GM18907 (cell line): ENCODE measurements at regions not wholly inside any gene's neighbourhood (a gene's known extent, or its start where the extent isn't known, plus 50 kb on each side); places are given as distances from the start of the nearest gene placed in this dataset.

Experiments
- ATAC-seq: cut with Tn5 transposase; IDR thresholded peaks from one replicate; pipeline ENCODE4 v1.9.1; 2021; ENCODE audit warnings: mild to moderate bottlenecking, moderate library complexity; ENCODE audit not compliant: unreplicated experiment

DNA sequence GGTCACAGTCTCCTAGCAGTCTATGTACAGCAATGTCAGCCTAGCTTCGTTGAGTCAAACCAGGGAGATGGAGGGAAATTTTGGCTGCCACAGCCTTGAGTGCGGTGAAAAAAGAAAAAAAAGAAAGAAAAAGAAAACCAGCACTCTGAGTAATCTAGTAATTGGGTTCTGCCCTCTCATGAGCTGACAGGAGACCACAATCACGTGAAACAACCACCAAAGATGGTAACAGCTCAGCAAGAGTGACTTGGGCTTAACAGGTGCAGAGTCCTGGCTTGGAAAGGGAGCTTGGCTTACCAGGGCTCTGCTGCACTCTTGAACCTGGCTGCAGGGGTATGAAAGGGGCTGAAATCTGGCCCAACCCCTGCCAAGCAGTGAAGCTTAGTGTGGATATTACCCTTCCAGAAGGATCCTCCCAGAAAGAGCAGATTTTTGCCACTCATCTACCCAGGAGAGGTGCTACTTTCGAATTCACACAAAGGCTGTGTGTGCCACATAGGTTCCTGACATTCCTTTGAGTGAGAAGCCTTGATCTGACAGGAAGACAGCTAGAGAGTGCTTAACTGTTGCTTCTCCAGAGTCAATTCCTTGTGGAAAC, 350.3 kb downstream of the PTTG2 start:
- ATAC-seq, result peak; percentile 93

- no peak for ATAC-seq
These were observed 351.4 kb downstream of the PTTG2 start for GRCh38 chr4:38311495-38312126.

GRCh38 chr4:38313175-38313574, 350.8 kb upstream of the KLF3 start:
- ATAC-seq, result no peak

DNA sequence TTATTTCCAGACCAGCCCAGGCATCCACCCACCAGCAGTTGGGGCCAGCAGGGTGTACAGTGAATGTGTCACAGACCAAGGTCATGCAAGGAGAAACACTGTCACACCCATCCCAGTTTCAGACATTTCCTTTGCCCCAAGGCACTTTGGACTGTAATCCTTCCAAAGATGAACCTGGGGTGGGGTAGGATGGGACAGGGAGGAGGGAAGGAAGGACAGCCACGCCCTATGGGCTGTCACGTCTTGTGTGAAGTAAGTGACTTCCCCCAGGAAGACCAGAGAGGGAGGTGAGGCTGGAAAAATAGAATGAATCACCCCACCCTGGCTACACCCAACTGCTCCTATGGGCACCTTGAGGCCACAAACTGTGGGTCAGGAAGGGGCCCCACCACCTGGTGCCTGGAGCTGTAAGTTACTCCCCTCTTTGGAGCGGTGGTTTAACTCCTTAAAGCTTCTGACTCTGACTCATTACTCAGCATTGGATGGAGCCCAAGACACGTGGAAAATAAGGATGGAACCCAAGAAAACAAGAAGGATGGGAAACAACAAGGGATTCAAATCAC, 349.9 kb upstream of the KLF3 start:
- ATAC-seq, result no peak

DNA sequence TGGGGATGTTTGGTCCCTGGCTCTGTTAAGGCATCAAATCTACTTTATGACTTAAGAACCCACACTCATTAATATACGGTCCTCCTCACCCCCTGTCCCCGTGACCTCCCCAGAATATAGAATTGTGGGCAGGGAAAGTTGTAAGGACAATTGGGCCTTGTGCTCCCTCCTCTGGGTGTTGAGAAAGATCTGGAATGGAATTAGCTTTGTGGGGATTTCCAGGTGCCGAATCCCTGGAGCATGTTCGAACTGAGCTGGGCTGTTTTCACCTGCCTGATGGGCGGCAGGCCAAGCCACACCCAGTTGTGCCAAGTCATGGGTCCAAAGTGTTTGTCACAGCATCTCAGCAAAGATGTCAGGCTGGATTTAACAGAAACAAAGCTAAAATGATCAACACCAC, 349.3 kb upstream of the KLF3 start:
- ATAC-seq, result no peak

DNA sequence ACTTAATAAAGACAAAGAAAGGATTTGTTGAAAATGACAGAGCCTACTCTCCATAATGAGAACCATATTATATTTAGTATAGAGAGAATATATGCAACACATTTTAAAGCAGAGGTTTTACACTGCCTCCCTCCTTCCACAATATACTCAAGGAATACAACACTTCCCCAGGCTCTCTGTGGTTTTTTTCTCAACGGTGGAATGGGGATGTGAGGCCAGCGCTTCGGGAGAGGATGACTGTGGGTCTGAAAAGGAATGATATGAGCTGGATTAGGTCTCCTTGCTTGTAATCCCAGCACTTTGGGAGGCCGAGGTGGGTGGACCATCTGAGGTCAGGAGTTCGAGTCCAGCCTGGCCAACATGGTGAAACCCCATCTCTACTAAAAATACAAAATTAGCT, 348.7 kb upstream of the KLF3 start:
- no peak for ATAC-seq

GRCh38 chr4:38316045-38316444, 348.0 kb upstream of the KLF3 start:
- ATAC-seq, result no peak

- no peak for ATAC-seq
These were observed 346.8 kb upstream of the KLF3 start for GRCh38 chr4:38317041-38317674.

GRCh38 chr4:38318737-38319455, 345.1 kb upstream of the KLF3 start:
- ATAC-seq, result peak; percentile 86

GRCh38 chr4:38319456-38320342, 344.3 kb upstream of the KLF3 start:
- ATAC-seq, result peak; percentile 58

GRCh38 chr4:38320343-38320695, 343.7 kb upstream of the KLF3 start:
- ATAC-seq, result no peak

GRCh38 chr4:38320833-38321232, 343.2 kb upstream of the KLF3 start:
- no peak for ATAC-seq

DNA sequence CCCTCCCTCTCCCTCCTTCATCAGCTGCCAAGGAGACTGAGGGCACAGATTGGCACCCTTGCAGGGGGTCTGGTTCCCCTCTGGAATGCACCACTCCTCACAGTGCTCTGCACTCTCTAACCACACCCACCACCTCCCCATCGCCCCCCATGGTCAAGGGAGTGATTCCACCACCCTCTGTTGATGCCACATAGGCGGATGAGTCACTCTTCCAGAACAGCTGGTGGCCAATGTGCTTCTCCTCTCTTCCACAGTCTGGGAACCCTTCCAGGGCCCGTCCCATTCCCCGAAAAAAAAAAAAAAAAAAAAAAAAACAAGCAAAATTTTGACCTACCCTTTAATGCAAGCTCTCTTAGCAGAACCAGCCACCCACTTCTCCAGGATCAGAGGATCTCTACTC, 341.3 kb upstream of the KLF3 start:
- no peak for ATAC-seq

DNA sequence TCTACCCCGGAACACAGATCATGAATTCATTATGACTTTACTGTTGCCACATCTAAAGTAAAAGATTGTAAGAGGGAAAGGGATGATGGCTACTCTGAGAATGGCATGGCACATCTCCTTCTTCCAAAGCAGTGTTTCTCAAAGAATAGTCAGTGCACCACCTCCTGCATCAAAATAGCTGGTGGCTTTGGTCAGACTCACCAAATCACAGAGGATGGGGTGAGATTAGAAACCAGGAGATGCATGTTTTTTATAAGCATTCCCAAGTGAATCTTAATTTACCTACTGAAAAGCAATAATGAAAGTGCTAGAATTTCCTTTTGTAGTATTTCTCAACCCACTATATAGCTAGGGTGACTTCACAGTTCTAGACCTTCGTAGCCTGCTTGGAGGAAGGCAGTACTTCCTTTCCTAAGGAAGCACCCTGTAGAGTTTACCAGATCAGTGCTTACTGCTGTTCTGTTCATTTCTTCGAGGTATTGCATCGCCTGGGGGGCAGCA, 340.8 kb upstream of the KLF3 start:
- ATAC-seq, result no peak

GRCh38 chr4:38324861-38325628, 339.0 kb upstream of the KLF3 start:
- ATAC-seq, result no peak

- ATAC-seq, result no peak
These were observed 338.4 kb upstream of the KLF3 start for GRCh38 chr4:38325629-38325913.

DNA sequence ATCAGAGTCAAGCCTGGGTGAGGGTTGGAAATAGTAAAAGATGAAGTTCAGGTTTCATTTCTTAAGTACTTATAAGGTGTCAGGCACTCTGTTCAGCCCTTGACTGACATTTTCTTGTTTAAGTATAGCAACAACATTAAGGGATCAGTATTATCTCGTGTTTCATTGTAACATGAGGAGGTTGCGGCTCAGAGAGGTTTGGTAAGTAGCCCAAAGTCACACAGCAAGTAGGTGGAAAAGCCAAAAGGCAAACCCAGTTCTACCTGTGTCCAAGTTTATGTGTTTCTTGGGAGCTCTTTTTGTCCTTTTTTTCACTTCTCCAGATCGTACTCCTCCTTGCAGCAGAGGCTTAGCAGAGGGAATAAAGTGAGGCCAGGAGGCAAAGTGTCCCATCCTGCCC, 337.5 kb upstream of the KLF3 start:
- no peak for ATAC-seq

DNA sequence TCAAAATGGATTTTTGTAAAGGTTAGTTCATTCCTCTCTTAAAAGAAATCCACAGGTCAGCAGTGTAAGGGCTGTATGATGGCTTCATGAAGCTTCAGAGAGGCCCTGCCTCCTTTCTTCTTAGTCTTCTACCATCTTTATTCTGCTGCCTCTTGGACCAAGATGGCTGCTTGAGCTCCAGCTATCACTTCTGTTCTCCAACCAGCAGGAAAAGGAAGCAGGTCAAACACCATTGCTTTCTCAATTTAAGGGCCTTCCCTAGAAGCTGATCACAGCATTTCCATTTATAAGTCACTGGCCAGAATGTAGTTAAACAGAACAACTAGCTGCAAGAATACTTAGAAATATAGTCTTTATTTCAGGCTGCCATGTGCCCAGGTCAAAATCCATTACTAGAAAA, 336.8 kb upstream of the KLF3 start:
- no peak for ATAC-seq

DNA sequence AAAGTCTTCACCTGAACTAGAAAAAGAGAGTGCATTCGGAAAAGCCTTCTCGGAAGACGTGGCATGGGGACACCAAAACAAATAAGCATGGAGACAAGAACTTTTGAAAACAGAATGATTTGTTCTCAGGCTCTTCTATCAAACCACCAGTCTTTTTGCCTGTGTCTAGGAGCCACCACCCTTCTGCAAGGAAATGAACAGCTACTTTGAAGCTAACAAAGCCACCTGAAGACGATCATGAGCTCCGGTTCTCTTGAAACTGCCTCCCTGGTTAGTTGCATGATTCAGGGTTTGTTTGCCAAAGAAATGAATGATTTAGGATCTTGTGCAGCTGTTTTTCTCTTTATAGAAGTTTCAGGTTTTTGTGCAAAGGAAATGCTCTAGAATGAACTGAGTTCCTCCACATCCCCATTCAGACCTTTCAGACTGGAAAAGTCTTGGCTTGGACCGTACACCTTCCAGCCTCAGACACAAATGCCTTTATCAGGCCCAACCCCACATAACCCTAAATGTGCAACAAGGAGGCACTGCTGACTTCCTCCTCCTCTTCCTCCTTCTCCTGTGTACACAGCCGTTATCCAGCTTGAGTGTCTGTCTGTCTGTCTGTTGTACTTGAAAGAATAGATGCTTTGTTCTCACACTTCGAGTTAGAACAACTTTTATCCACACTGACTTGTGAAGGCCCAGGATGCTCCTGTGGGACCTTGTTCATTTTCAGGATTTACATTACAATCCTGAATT, 334.8 kb upstream of the KLF3 start:
- ATAC-seq, result no peak
